K562 (cell line): ENCODE measurements at regions not wholly inside any gene's neighbourhood (a gene's known extent, or its start where the extent isn't known, plus 50 kb on each side); places are given as distances from the start of the nearest gene placed in this dataset.

Experiments used
- ATAC-seq: fragments of 200-7000 bp; cut with Tn5 transposase; 3 replicates; pipeline ENCODE4 v1.9.1; 2020; ENCODE audit warnings: moderate library complexity
- BruUV-seq: library from RNA; stranded (reverse); fragments of 400-500 nt; replicated peaks from 2 replicates; lab custom pipeline; 2021; lab: Mats Ljungman, UMichigan
- CTCF ChIA-PET: fragments of 300-600 bp; formaldehyde crosslinking; extraction: SDS; loops from one replicate; lab custom pipeline; 2021; ENCODE audit warnings: low intra/inter-chr PET ratio; lab: Yijun Ruan, JAX
- POLR2A ChIA-PET: fragments of 300-600, 350-650 bp; sonication (Branson Sonifier 250); formaldehyde crosslinking; extraction: SDS; loops from one replicate; lab custom pipeline; 2021; ENCODE audit warnings: antibody characterized with exemption, inconsistent platforms; lab: Yijun Ruan, JAX
- DNase-seq, 4 experiments: peaks; one replicate each; pipeline versions ENCODE4 v3.0.0 to v3.0.0-alpha.2; 2011 to 2018; ENCODE audit warnings: low spot score in 3 of 4, mixed read lengths in 3 of 4; ENCODE audit errors: extremely low read depth in 1 of 4
- FAIRE-seq: peaks from 2 replicates; lab custom pipeline; 2011; peaks lifted over from hg19 to GRCh38; lab: Jason Lieb, UNC
- H2AFZ ChIP-seq: 2 replicates; pipeline ENCODE4 v1.6.0; 2011; ENCODE audit warnings: low read depth, low read length, control low read depth, inconsistent platforms
- H3K27ac ChIP-seq: fragments of 200-600 bp; 3 replicates; pipeline ENCODE4 v1.8.0; 2011; ENCODE audit warnings: low read depth, mild to moderate bottlenecking, control low read depth, inconsistent platforms, low read length, moderate library complexity, mixed read lengths; ENCODE audit errors: extremely low read depth
- H3K27me3 ChIP-seq, 2 experiments: fragments of 300-600 bp in 1 of 2; 2 replicates in 1 of 2; 3 replicates in 1 of 2; pipeline versions ENCODE4 v1.6.0 to v1.8.0; 2011; ENCODE audit warnings: inconsistent platforms in 2 of 2, low read length in 2 of 2, mild to moderate bottlenecking in 1 of 2, mixed read lengths in 1 of 2, moderate library complexity in 1 of 2; ENCODE audit not compliant: control insufficient read depth in 2 of 2, insufficient read depth in 2 of 2
- H3K36me3 ChIP-seq: fragments of 300-600 bp; 3 replicates; pipeline ENCODE4 v1.8.0; 2011; ENCODE audit warnings: mild to moderate bottlenecking, low read length, inconsistent platforms; ENCODE audit not compliant: control insufficient read depth, insufficient read depth
- H3K4me1 ChIP-seq, 2 experiments: fragments of 200-600 bp in 1 of 2; replicated peaks in 1 of 2; 2 replicates in 1 of 2; 3 replicates in 1 of 2; pipeline versions ENCODE4 v1.5.1 to v1.8.0; 2011; ENCODE audit warnings: inconsistent platforms in 2 of 2, low read length in 2 of 2, mild to moderate bottlenecking in 1 of 2, mixed read lengths in 1 of 2, moderate library complexity in 1 of 2; ENCODE audit not compliant: control insufficient read depth in 2 of 2, insufficient read depth in 2 of 2
- H3K4me2 ChIP-seq: 2 replicates; pipeline ENCODE4 v1.6.1; 2011; ENCODE audit warnings: low read length, control low read depth, inconsistent platforms, mixed read lengths; ENCODE audit not compliant: insufficient read depth
- H3K4me3 ChIP-seq: fragments of 200-600 bp; sonication (generic), shearing (Covaris generic); 2 replicates; pipeline ENCODE4 v1.5.1; 2016; ENCODE audit warnings: control low read depth, inconsistent platforms
- H3K79me2 ChIP-seq: fragments of 200-600 bp; 3 replicates; pipeline ENCODE4 v1.8.0; 2011; ENCODE audit warnings: low read length, inconsistent platforms; ENCODE audit not compliant: control insufficient read depth, insufficient read depth
- H3K9ac ChIP-seq, 2 experiments: 2 replicates each; pipeline versions ENCODE4 v1.6.0 to v1.6.1; 2011; ENCODE audit warnings: low read depth in 2 of 2, low read length in 2 of 2, control low read depth in 1 of 2, inconsistent platforms in 1 of 2, mild to moderate bottlenecking in 1 of 2, mixed read lengths in 1 of 2; ENCODE audit not compliant: insufficient read depth in 1 of 2
- H3K9me1 ChIP-seq: one replicate; pipeline ENCODE4 v1.6.0; 2011; ENCODE audit warnings: inconsistent platforms, mild to moderate bottlenecking, low read length, moderate library complexity; ENCODE audit not compliant: control insufficient read depth, insufficient read depth
- H3K9me3 ChIP-seq: replicated peaks from 2 replicates; pipeline ENCODE4 v1.5.1; 2011; ENCODE audit warnings: low read depth, low read length, inconsistent platforms; ENCODE audit not compliant: control insufficient read depth, insufficient read depth
- H4K20me1 ChIP-seq: replicated peaks from 2 replicates; pipeline ENCODE4 v1.6.1; 2011; ENCODE audit warnings: low read length, inconsistent platforms, mixed read lengths; ENCODE audit not compliant: control insufficient read depth, insufficient read depth
- ADNP ChIP-seq: fragments of 200-800 bp; sonication (Bioruptor generic); IDR thresholded peaks from 2 replicates; pipeline ENCODE4 v1.6.1; 2016; ENCODE audit warnings: missing genetic modification characterization, missing compliant biosample characterization
- ATF3 ChIP-seq, 2 experiments: fragments of 450-650 bp in 1 of 2; sonication (generic) in 1 of 2; formaldehyde crosslinking in 1 of 2; IDR thresholded peaks in 1 of 2; conservative IDR thresholded peaks in 1 of 2; 2 replicates each; pipeline versions ENCODE4 v1.6.1 to v1.8.1; 2016 to 2023; ENCODE audit warnings: mild to moderate bottlenecking in 2 of 2, moderate library complexity in 2 of 2, inconsistent platforms in 1 of 2, missing genetic modification reagents in 1 of 2
- CTCFL ChIP-seq: IDR thresholded peaks from 2 replicates; pipeline ENCODE4 v1.6.1; 2011; ENCODE audit warnings: borderline replicate concordance, low read depth, mild to moderate bottlenecking, moderate library complexity, low read length; ENCODE audit not compliant: insufficient read depth, poor library complexity, severe bottlenecking
- ESRRA ChIP-seq: fragments of 450-650 bp; IDR thresholded peaks from 2 replicates; pipeline ENCODE4 v1.6.1; 2014; ENCODE audit warnings: low read depth, mild to moderate bottlenecking, moderate library complexity, borderline replicate concordance
- FOXK2 ChIP-seq, 2 experiments: fragments of 450-650 bp; IDR thresholded peaks in 1 of 2; conservative IDR thresholded peaks in 1 of 2; 2 replicates each; pipeline ENCODE4 v1.6.1; 2016; ENCODE audit warnings: low read depth in 2 of 2, mild to moderate bottlenecking in 1 of 2
- GABPA ChIP-seq: fragments of 200-800 bp; sonication (Bioruptor generic); conservative IDR thresholded peaks from 2 replicates; pipeline ENCODE4 v1.6.1; 2016; ENCODE audit warnings: low read depth, missing genetic modification characterization, missing compliant biosample characterization
- MLX ChIP-seq, 2 experiments: fragments of 450-650 bp in 1 of 2; sonication (generic) in 1 of 2; formaldehyde crosslinking; conservative IDR thresholded peaks; 2 replicates each; pipeline versions ENCODE4 v1.4.0 to v1.8.1; 2020 to 2022; ENCODE audit warnings: mild to moderate bottlenecking in 1 of 2, missing genetic modification reagents in 1 of 2
- NCOA1 ChIP-seq: fragments of 450-650 bp; IDR thresholded peaks from 2 replicates; pipeline ENCODE4 v1.6.1; 2016; ENCODE audit warnings: low read depth
- POLR3G ChIP-seq: IDR thresholded peaks from 2 replicates; pipeline ENCODE4 v1.6.1; 2011; ENCODE audit not compliant: insufficient read length, insufficient replicate concordance; ENCODE audit errors: extremely low read depth
- PPARD ChIP-seq: fragments of 250-450 bp; sonication (Bioruptor Pico); IDR thresholded peaks from 2 replicates; pipeline ENCODE4 v1.8.0; 2022; ENCODE audit warnings: inconsistent platforms, mild to moderate bottlenecking, moderate library complexity
- PYGO2 ChIP-seq: fragments of 450-650 bp; IDR thresholded peaks from 2 replicates; pipeline ENCODE4 v1.6.1; 2016; ENCODE audit warnings: mild to moderate bottlenecking, missing genetic modification characterization, moderate library complexity, missing compliant biosample characterization
- RCOR1 ChIP-seq, 2 experiments: IDR thresholded peaks; 2 replicates each; pipeline ENCODE4 v1.6.1; 2012; ENCODE audit warnings: low read depth in 2 of 2, low read length in 2 of 2, borderline replicate concordance in 1 of 2, improper control_type of control experiment in 1 of 2
- SRSF9 ChIP-seq: fragments of 200-400 bp; formaldehyde crosslinking; IDR thresholded peaks from 2 replicates; pipeline ENCODE4 v1.6.1; 2017; ENCODE audit warnings: low read depth, low read length, borderline replicate concordance
- TAF15 ChIP-seq: fragments of 200-400 bp; formaldehyde crosslinking; IDR thresholded peaks from 2 replicates; pipeline ENCODE4 v1.6.1; 2017; ENCODE audit warnings: mild to moderate bottlenecking, low read depth, low read length, moderate library complexity
- ZBTB12 ChIP-seq: fragments of 250-450 bp; sonication (Bioruptor Pico); IDR thresholded peaks from 2 replicates; pipeline ENCODE4 v1.4.0; 2020
- ZNF354B ChIP-seq: fragments of 250-450 bp; sonication (Bioruptor Pico); IDR thresholded peaks from 2 replicates; pipeline ENCODE4 v1.4.0; 2020
- ZNF77 ChIP-seq: fragments of 250-450 bp; sonication (Bioruptor Pico); IDR thresholded peaks from 2 replicates; pipeline ENCODE4 v1.5.0; 2020
- ZNF778 ChIP-seq: fragments of 450-650 bp; formaldehyde crosslinking; IDR thresholded peaks from 2 replicates; pipeline ENCODE4 v1.4.0; 2020; ENCODE audit warnings: mild to moderate bottlenecking, moderate library complexity
- whole genome bisulfite sequencing: fragments of 100-300 bp; shearing (Covaris generic); methylation state at CpG from one replicate; pipeline ENCODE4 v1.1.6; 2016; ENCODE audit warnings: low coverage, mixed read lengths; ENCODE audit not compliant: insufficient coverage; ENCODE audit errors: missing lambda C conversion rate; 5-methylcytosine and 5-hydroxymethylcytosine counted together
- in situ Hi-C: fragments of 300-500 bp; cut with MboI; formaldehyde crosslinking; loops from 4 replicates; pipeline ENCODE4 v1.15.0; 2018; ENCODE audit warnings: inconsistent platforms, mixed read lengths
- intact Hi-C: fragments of 100-400 bp; cut with micrococcal nuclease; formaldehyde crosslinking; loops from 2 replicates; pipeline ENCODE4 v1.14.2; 2022

GRCh38 chr4:14520171-14520570, 482.1 kb upstream of the CPEB2 start:
- no peaks in the 10 kb centered on the region for H4K20me1 ChIP-seq
- H3K4me2 ChIP-seq, result no peak overlapping the region
- ATAC-seq, result no peak
- TF ChIP-seq ZNF778 (no peak), CTCFL (no peak), NCOA1 (no peak), SRSF9 (no peak), ESRRA (no peak), POLR3G (no peak), GABPA (no peak), PYGO2 (tag) (no peak), ZNF77 (no peak), ATF3 (IDR thresholded peaks at IDR 0.05) (no peak), ATF3 (CRISPR knock-in tag; conservative IDR thresholded peaks at IDR 0.05) (no peak), ZBTB12 (CRISPR knock-in tag) (no peak), TAF15 (no peak), RCOR1 (IDR thresholded peaks at IDR 0.05; ENCODE audit: borderline replicate concordance in 1 of 2, low read depth in 2 of 2, low read length in 2 of 2) (no peak), MLX (CRISPR knock-in tag; conservative IDR thresholded peaks at IDR 0.05) (no peak), PPARD (CRISPR knock-in tag) (no peak), ADNP (no peak), FOXK2 (conservative IDR thresholded peaks at IDR 0.05 in 1 of 2, IDR thresholded peaks at IDR 0.05 in 1 of 2; ENCODE audit: low read depth in 2 of 2) (no peak), ZNF354B (CRISPR knock-in tag) (no peak)
- intact Hi-C loops (no loop called here), in situ Hi-C loops (no loop called here)
- no peaks in the 10 kb centered on the region for H3K9me1 ChIP-seq
- no peak for FAIRE-seq
- no peaks in the 10 kb centered on the region for H3K36me3 ChIP-seq
- no peak overlapping the region for H3K27ac ChIP-seq
- H3K4me3 ChIP-seq, result no peak overlapping the region
- POLR2A ChIA-PET, result no interaction called here
- no TSS peak for BruUV-seq
- no peaks in the 10 kb centered on the region for H3K4me1 ChIP-seq
- H3K9ac ChIP-seq, result no peak overlapping the region
- H3K79me2 ChIP-seq, result no peaks in the 10 kb centered on the region
- H3K27me3 ChIP-seq, result no peaks in the 10 kb centered on the region
- CTCF ChIA-PET, result no interaction called here
- H2AFZ ChIP-seq, result no peak overlapping the region
- peaks cover 2% of the 10 kb centered on the region; the same call in 1 of the 2 replicates for H3K9me3 ChIP-seq
- WGBS, result 15% methylated on average over 1 of the region's 1 CpG
- DNase-seq, result no peak
